K562 (cell line): ENCODE measurements at regions not wholly inside any gene's neighbourhood (a gene's known extent, or its start where the extent isn't known, plus 50 kb on each side); places are given as distances from the start of the nearest gene placed in this dataset.

Experiments used
- ATAC-seq: fragments of 200-7000 bp; cut with Tn5 transposase; 3 replicates; pipeline ENCODE4 v1.9.1; 2020; ENCODE audit warnings: moderate library complexity
- BruUV-seq: library from RNA; stranded (reverse); fragments of 400-500 nt; replicated peaks from 2 replicates; lab custom pipeline; 2021; lab: Mats Ljungman, UMichigan
- CTCF ChIA-PET: fragments of 300-600 bp; formaldehyde crosslinking; extraction: SDS; loops from one replicate; lab custom pipeline; 2021; ENCODE audit warnings: low intra/inter-chr PET ratio; lab: Yijun Ruan, JAX
- POLR2A ChIA-PET: fragments of 300-600, 350-650 bp; sonication (Branson Sonifier 250); formaldehyde crosslinking; extraction: SDS; loops from one replicate; lab custom pipeline; 2021; ENCODE audit warnings: antibody characterized with exemption, inconsistent platforms; lab: Yijun Ruan, JAX
- DNase-seq, 4 experiments: peaks; one replicate each; pipeline versions ENCODE4 v3.0.0 to v3.0.0-alpha.2; 2011 to 2018; ENCODE audit warnings: low spot score in 3 of 4, mixed read lengths in 3 of 4; ENCODE audit errors: extremely low read depth in 1 of 4
- FAIRE-seq: peaks from 2 replicates; lab custom pipeline; 2011; peaks lifted over from hg19 to GRCh38; lab: Jason Lieb, UNC
- H2AFZ ChIP-seq: 2 replicates; pipeline ENCODE4 v1.6.0; 2011; ENCODE audit warnings: low read depth, low read length, control low read depth, inconsistent platforms
- H3K27ac ChIP-seq: fragments of 200-600 bp; 3 replicates; pipeline ENCODE4 v1.8.0; 2011; ENCODE audit warnings: low read depth, mild to moderate bottlenecking, control low read depth, inconsistent platforms, low read length, moderate library complexity, mixed read lengths; ENCODE audit errors: extremely low read depth
- H3K27me3 ChIP-seq, 2 experiments: fragments of 300-600 bp in 1 of 2; 2 replicates in 1 of 2; 3 replicates in 1 of 2; pipeline versions ENCODE4 v1.6.0 to v1.8.0; 2011; ENCODE audit warnings: inconsistent platforms in 2 of 2, low read length in 2 of 2, mild to moderate bottlenecking in 1 of 2, mixed read lengths in 1 of 2, moderate library complexity in 1 of 2; ENCODE audit not compliant: control insufficient read depth in 2 of 2, insufficient read depth in 2 of 2
- H3K36me3 ChIP-seq: fragments of 300-600 bp; 3 replicates; pipeline ENCODE4 v1.8.0; 2011; ENCODE audit warnings: mild to moderate bottlenecking, low read length, inconsistent platforms; ENCODE audit not compliant: control insufficient read depth, insufficient read depth
- H3K4me1 ChIP-seq, 2 experiments: fragments of 200-600 bp in 1 of 2; replicated peaks in 1 of 2; 2 replicates in 1 of 2; 3 replicates in 1 of 2; pipeline versions ENCODE4 v1.5.1 to v1.8.0; 2011; ENCODE audit warnings: inconsistent platforms in 2 of 2, low read length in 2 of 2, mild to moderate bottlenecking in 1 of 2, mixed read lengths in 1 of 2, moderate library complexity in 1 of 2; ENCODE audit not compliant: control insufficient read depth in 2 of 2, insufficient read depth in 2 of 2
- H3K4me2 ChIP-seq: 2 replicates; pipeline ENCODE4 v1.6.1; 2011; ENCODE audit warnings: low read length, control low read depth, inconsistent platforms, mixed read lengths; ENCODE audit not compliant: insufficient read depth
- H3K4me3 ChIP-seq: fragments of 200-600 bp; sonication (generic), shearing (Covaris generic); 2 replicates; pipeline ENCODE4 v1.5.1; 2016; ENCODE audit warnings: control low read depth, inconsistent platforms
- H3K79me2 ChIP-seq: fragments of 200-600 bp; 3 replicates; pipeline ENCODE4 v1.8.0; 2011; ENCODE audit warnings: low read length, inconsistent platforms; ENCODE audit not compliant: control insufficient read depth, insufficient read depth
- H3K9ac ChIP-seq, 2 experiments: 2 replicates each; pipeline versions ENCODE4 v1.6.0 to v1.6.1; 2011; ENCODE audit warnings: low read depth in 2 of 2, low read length in 2 of 2, control low read depth in 1 of 2, inconsistent platforms in 1 of 2, mild to moderate bottlenecking in 1 of 2, mixed read lengths in 1 of 2; ENCODE audit not compliant: insufficient read depth in 1 of 2
- H3K9me1 ChIP-seq: one replicate; pipeline ENCODE4 v1.6.0; 2011; ENCODE audit warnings: inconsistent platforms, mild to moderate bottlenecking, low read length, moderate library complexity; ENCODE audit not compliant: control insufficient read depth, insufficient read depth
- H3K9me3 ChIP-seq: replicated peaks from 2 replicates; pipeline ENCODE4 v1.5.1; 2011; ENCODE audit warnings: low read depth, low read length, inconsistent platforms; ENCODE audit not compliant: control insufficient read depth, insufficient read depth
- H4K20me1 ChIP-seq: replicated peaks from 2 replicates; pipeline ENCODE4 v1.6.1; 2011; ENCODE audit warnings: low read length, inconsistent platforms, mixed read lengths; ENCODE audit not compliant: control insufficient read depth, insufficient read depth
- ARID1B ChIP-seq: fragments of 450-650 bp; IDR thresholded peaks from 2 replicates; pipeline ENCODE4 v1.6.1; 2016; ENCODE audit warnings: antibody characterized with exemption, mild to moderate bottlenecking, inconsistent platforms
- BACH1 ChIP-seq: fragments of 200-800 bp; sonication (Bioruptor generic); IDR thresholded peaks from 2 replicates; pipeline ENCODE4 v1.6.1; 2016; ENCODE audit warnings: missing genetic modification characterization, missing compliant biosample characterization
- CCAR2 ChIP-seq: fragments of 200-400 bp; formaldehyde crosslinking; IDR thresholded peaks from 2 replicates; pipeline ENCODE4 v1.6.1; 2017; ENCODE audit warnings: mild to moderate bottlenecking, low read depth, low read length
- GATAD2B ChIP-seq: fragments of 450-650 bp; IDR thresholded peaks from 2 replicates; pipeline ENCODE4 v1.6.1; 2017; ENCODE audit warnings: mild to moderate bottlenecking, borderline replicate concordance
- IRF2 ChIP-seq: sonication (generic); formaldehyde crosslinking; IDR thresholded peaks from 2 replicates; pipeline ENCODE4 v1.8.1; 2022; ENCODE audit warnings: mild to moderate bottlenecking, missing genetic modification reagents
- NFATC3 ChIP-seq: fragments of 450-650 bp; IDR thresholded peaks from 2 replicates; pipeline ENCODE4 v1.6.1; 2017; ENCODE audit warnings: mild to moderate bottlenecking
- NFXL1 ChIP-seq: fragments of 450-650 bp; formaldehyde crosslinking; IDR thresholded peaks from 2 replicates; pipeline ENCODE4 v1.4.0; 2021; ENCODE audit warnings: mild to moderate bottlenecking
- NKRF ChIP-seq: fragments of 450-650 bp; IDR thresholded peaks from 2 replicates; pipeline ENCODE4 v1.6.1; 2016; ENCODE audit warnings: borderline replicate concordance
- SRSF9 ChIP-seq: fragments of 200-400 bp; formaldehyde crosslinking; IDR thresholded peaks from 2 replicates; pipeline ENCODE4 v1.6.1; 2017; ENCODE audit warnings: low read depth, low read length, borderline replicate concordance
- TARDBP ChIP-seq: fragments of 450-650 bp; IDR thresholded peaks from 2 replicates; pipeline ENCODE4 v1.6.1; 2016
- TCF3 ChIP-seq: sonication (generic); formaldehyde crosslinking; IDR thresholded peaks from 2 replicates; pipeline ENCODE4 v1.4.0; 2020; ENCODE audit warnings: mild to moderate bottlenecking, missing genetic modification reagents
- TGIF2 ChIP-seq: sonication (generic); formaldehyde crosslinking; IDR thresholded peaks from 2 replicates; pipeline ENCODE4 v1.8.1; 2022; ENCODE audit warnings: mild to moderate bottlenecking, missing genetic modification reagents, moderate library complexity
- THAP12 ChIP-seq: fragments of 250-450 bp; sonication (Bioruptor Pico); IDR thresholded peaks from 2 replicates; pipeline ENCODE4 v1.9.0; 2021; ENCODE audit warnings: mild to moderate bottlenecking, inconsistent platforms
- ZFP30 ChIP-seq: fragments of 250-450 bp; sonication (Bioruptor Pico); IDR thresholded peaks from 2 replicates; pipeline ENCODE4 v1.8.0; 2022; ENCODE audit warnings: moderate library complexity, mild to moderate bottlenecking, inconsistent platforms, borderline replicate concordance
- ZKSCAN3 ChIP-seq: fragments of 250-450 bp; sonication (Bioruptor Pico); IDR thresholded peaks from 2 replicates; pipeline ENCODE4 v1.4.0; 2020
- ZNF311 ChIP-seq: fragments of 250-450 bp; sonication (Bioruptor Pico); IDR thresholded peaks from 2 replicates; pipeline ENCODE4 v1.4.0; 2020; ENCODE audit warnings: mild to moderate bottlenecking, moderate library complexity
- ZNF766 ChIP-seq: fragments of 200-800 bp; sonication (Bioruptor generic); conservative IDR thresholded peaks from 2 replicates; pipeline ENCODE4 v1.6.1; 2016; ENCODE audit warnings: missing genetic modification characterization, missing compliant biosample characterization
- ZNF77 ChIP-seq: fragments of 250-450 bp; sonication (Bioruptor Pico); IDR thresholded peaks from 2 replicates; pipeline ENCODE4 v1.5.0; 2020
- WGBS: fragments of 100-300 bp; shearing (Covaris generic); methylation state at CpG from one replicate; pipeline ENCODE4 v1.1.6; 2016; ENCODE audit warnings: low coverage, mixed read lengths; ENCODE audit not compliant: insufficient coverage; ENCODE audit errors: missing lambda C conversion rate; 5-methylcytosine and 5-hydroxymethylcytosine counted together
- in situ Hi-C: fragments of 300-500 bp; cut with MboI; formaldehyde crosslinking; loops from 4 replicates; pipeline ENCODE4 v1.15.0; 2018; ENCODE audit warnings: inconsistent platforms, mixed read lengths
- intact Hi-C: fragments of 100-400 bp; cut with micrococcal nuclease; formaldehyde crosslinking; loops from 2 replicates; pipeline ENCODE4 v1.14.2; 2022

GRCh38 chr1:209010475-209011230 lies 572.9 kb upstream of the CAMK1G start (continued):
- TF ChIP-seq NKRF: no peak
- TF ChIP-seq NFATC3: no peak
- no peak for TF ChIP-seq TCF3 (CRISPR knock-in tag)
- TF ChIP-seq ZNF766 (CRISPR knock-in tag): no peak
- no peak for TF ChIP-seq TGIF2

GRCh38 chr1:209012443-209013196 lies 570.9 kb upstream of the CAMK1G start:
- Histone ChIP-seq H3K4me2 (no peak overlapping the region), H4K20me1 (no peaks in the 10 kb centered on the region), H3K9me3 (no peaks in the 10 kb centered on the region), H3K9ac (no peak overlapping the region), H3K27me3 (no peaks in the 10 kb centered on the region), H2AFZ (no peak overlapping the region), H3K4me1 (no peaks in the 10 kb centered on the region), H3K36me3 (no peaks in the 10 kb centered on the region), H3K9me1 (no peaks in the 10 kb centered on the region), H3K79me2 (no peaks in the 10 kb centered on the region), H3K4me3 (no peak overlapping the region), H3K27ac (no peak overlapping the region)
- intact Hi-C loops (no loop called here), in situ Hi-C loops (no loop called here)
- FAIRE-seq (no peak), DNase-seq (no peak), ATAC-seq (no peak)
- CTCF ChIA-PET: interaction anchor here (0.6 kb wide), 1 partner anchor 342 kb away, joined by 3 read pairs; no protein-coding TSS in a partner anchor
- WGBS: 2% methylated on average over 6 of the region's 6 CpGs
- BruUV-seq: no TSS peak
- POLR2A ChIA-PET: no interaction called here
- TF ChIP-seq ARID1B (no peak), SRSF9 (no peak), ZNF311 (CRISPR knock-in tag) (no peak), CCAR2 (no peak), ZFP30 (CRISPR knock-in tag) (no peak), TARDBP (no peak), IRF2 (CRISPR knock-in tag) (no peak), ZKSCAN3 (CRISPR knock-in tag) (no peak), GATAD2B (no peak), NFXL1 (CRISPR knock-in tag) (no peak), ZNF77 (no peak), BACH1 (no peak), THAP12 (CRISPR knock-in tag) (no peak)
